ENCODE measurements at regions not wholly inside any gene's neighbourhood (a gene's known extent, or its start where the extent isn't known, plus 50 kb on each side); places are given as distances from the start of the nearest gene placed in this dataset.

DNA sequence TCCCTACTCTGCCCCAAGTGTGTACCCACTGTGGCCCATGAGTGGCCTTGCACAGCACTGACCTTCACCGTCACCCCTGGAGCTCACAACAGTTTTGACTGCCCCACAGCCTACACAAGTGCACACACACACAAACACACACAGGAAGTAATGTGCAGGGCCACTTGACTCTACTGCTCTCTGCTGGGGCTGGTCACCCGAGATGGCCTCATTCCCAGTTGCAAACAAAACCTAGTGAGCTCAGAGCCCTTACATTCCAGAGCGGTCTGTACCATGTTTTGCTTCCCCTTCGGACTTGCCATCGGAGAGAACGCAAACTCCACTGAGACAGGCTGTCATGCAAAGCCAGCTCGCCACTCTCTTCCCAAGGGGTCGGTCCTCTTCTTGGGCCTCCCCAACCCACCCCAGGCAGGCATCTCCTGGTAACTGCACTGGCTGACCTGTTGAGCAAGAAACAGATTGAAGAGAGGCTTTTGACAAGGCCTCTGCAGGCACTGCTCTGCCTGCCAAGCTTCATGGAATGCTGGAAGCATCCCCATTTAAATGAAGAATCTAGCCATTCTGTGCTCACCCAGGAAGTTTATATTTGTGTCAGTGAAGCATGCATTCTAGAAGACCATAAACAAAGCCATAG lies 232.0 kb upstream of the IGF1R start:
- no peak for DNase-seq
- intact Hi-C loops (cut with DNase I) = no loop called here
- Histone ChIP-seq H3K4me3 (no peak overlapping the region), H3K36me3 (no peaks in the 10 kb centered on the region), H3K27me3 (peaks cover 6% of the 10 kb centered on the region), H3K27ac (peak overlapping the region; percentile 14), H3K9me3 (no peaks in the 10 kb centered on the region), H3K4me1 (peaks cover 9% of the 10 kb centered on the region)
- ATAC-seq = peak; percentile 83
- no peak for TF ChIP-seq CTCF (IDR thresholded peaks at IDR 0.05)

DNA sequence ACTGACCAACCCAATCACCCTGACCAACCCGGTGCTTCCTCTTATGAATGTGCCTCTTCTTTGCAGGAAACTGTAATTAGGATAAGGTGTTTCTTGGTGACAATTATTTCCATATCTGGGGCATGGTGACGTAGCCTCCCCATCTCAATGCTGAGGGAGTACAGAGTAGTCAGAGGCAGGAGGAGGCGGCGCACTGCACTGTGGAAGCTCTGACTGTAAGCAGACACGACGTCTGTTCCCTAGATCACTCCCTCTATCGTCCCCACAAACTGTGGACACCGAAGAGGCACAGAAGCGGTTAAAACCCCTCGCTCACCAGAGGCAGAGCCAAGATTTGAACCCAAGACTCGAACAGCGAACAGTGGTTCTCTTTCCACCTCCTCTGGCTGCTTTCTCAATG lies 231.0 kb upstream of the IGF1R start:
- TF ChIP-seq CTCF (IDR thresholded peaks at IDR 0.05) = no peak
- no peak overlapping the region for H3K27ac ChIP-seq
- no peak overlapping the region for H3K4me3 ChIP-seq
- peaks cover 15% of the 10 kb centered on the region for H3K4me1 ChIP-seq
- ATAC-seq (no peak), DNase-seq (no peak)
- intact Hi-C loops (cut with DNase I) = no loop called here
- no peaks in the 10 kb centered on the region for H3K36me3 ChIP-seq
- peaks cover 17% of the 10 kb centered on the region for H3K27me3 ChIP-seq
- no peaks in the 10 kb centered on the region for H3K9me3 ChIP-seq

DNA sequence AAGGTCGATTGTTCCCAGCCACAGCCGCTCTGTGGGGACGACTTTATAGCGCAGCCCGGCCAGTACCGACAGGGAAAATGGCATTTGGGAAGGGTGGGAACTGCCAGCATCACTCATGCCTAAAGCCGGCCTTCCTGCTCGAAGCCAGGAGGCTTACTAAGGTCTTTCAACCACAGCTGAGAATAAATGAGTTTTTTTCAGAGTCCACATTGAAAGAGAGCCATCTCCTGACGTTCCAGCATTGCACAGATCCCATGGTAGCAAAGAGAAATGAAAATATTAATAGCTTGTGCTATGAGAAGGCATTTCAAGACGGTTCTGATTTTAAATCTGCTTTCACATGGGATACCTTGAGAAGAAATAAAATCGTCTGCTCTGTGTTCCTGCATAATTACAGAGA lies 230.2 kb upstream of the IGF1R start:
- TF ChIP-seq CTCF (IDR thresholded peaks at IDR 0.05) = no peak
- Histone ChIP-seq H3K4me3 (no peak overlapping the region), H3K4me1 (peaks cover 15% of the 10 kb centered on the region), H3K27ac (no peak overlapping the region), H3K27me3 (peaks cover 24% of the 10 kb centered on the region), H3K36me3 (no peaks in the 10 kb centered on the region), H3K9me3 (no peaks in the 10 kb centered on the region)
- ATAC-seq (no peak), DNase-seq (no peak)
- intact Hi-C loops (cut with DNase I) = no loop called here

GRCh38 chr15:98419173-98419780 lies 229.1 kb upstream of the IGF1R start:
- Histone ChIP-seq H3K27me3 (peaks cover 28% of the 10 kb centered on the region), H3K4me3 (no peak overlapping the region), H3K27ac (no peak overlapping the region), H3K4me1 (peaks cover 15% of the 10 kb centered on the region), H3K9me3 (no peaks in the 10 kb centered on the region), H3K36me3 (no peaks in the 10 kb centered on the region)
- no peak for DNase-seq
- no peak for ATAC-seq
- intact Hi-C loops (cut with DNase I) = no loop called here
- TF ChIP-seq CTCF (IDR thresholded peaks at IDR 0.05) = no peak

- ATAC-seq (no peak), DNase-seq (no peak)
- no peak for TF ChIP-seq CTCF (IDR thresholded peaks at IDR 0.05)
- Histone ChIP-seq H3K27ac (no peak overlapping the region), H3K27me3 (peaks cover 28% of the 10 kb centered on the region), H3K4me3 (peak overlapping the region; percentile 15), H3K9me3 (no peaks in the 10 kb centered on the region), H3K36me3 (no peaks in the 10 kb centered on the region), H3K4me1 (peaks cover 15% of the 10 kb centered on the region)
- intact Hi-C loops (cut with DNase I) = loop anchor here (5.0 kb wide), 1 partner anchor 109 kb away; no protein-coding TSS in a partner anchor
Measured at GRCh38 chr15:98420837-98421236, 227.5 kb upstream of the IGF1R start.
